Smooth muscle cell (in vitro differentiated cells): ENCODE measurements at regions not wholly inside any gene's neighbourhood (a gene's known extent, or its start where the extent isn't known, plus 50 kb on each side); places are given as distances from the start of the nearest gene placed in this dataset.
"Not testable (repeated sequence)": the region's sequence is repeated elsewhere in the genome, so short reads cannot be mapped to it uniquely, and the experiment has no call there.

Experiments
- DNase-seq: peaks from one replicate; lab custom pipeline; 2025; ENCODE audit not compliant: unreplicated experiment; lab: John Stamatoyannopoulos, UW
- H2AFZ ChIP-seq: fragments of 200-600 bp; sonication (generic); 2 replicates; pipeline ENCODE4 v1.6.0; 2016; ENCODE audit warnings: antibody characterized with exemption, low read depth, mild to moderate bottlenecking
- H3F3A ChIP-seq: fragments of 200-600 bp; sonication (generic); 2 replicates; pipeline ENCODE4 v1.6.0; 2017; ENCODE audit warnings: antibody characterized with exemption, low read depth
- H3K27ac ChIP-seq: fragments of 200-600 bp; sonication (generic); 2 replicates; pipeline ENCODE4 v1.5.1; 2016; ENCODE audit warnings: low read depth, mild to moderate bottlenecking
- H3K27me3 ChIP-seq: fragments of 200-600 bp; sonication (generic); 2 replicates; pipeline ENCODE4 v1.6.1; 2016; ENCODE audit warnings: low read depth, mild to moderate bottlenecking
- H3K36me3 ChIP-seq: fragments of 200-600 bp; sonication (generic); 2 replicates; pipeline ENCODE4 v1.5.1; 2016; ENCODE audit warnings: low read depth
- H3K4me1 ChIP-seq: fragments of 200-600 bp; sonication (generic); 2 replicates; pipeline ENCODE4 v1.5.1; 2016; ENCODE audit warnings: low read depth
- H3K4me2 ChIP-seq: fragments of 200-600 bp; sonication (generic); 2 replicates; pipeline ENCODE4 v1.6.0; 2016; ENCODE audit warnings: mild to moderate bottlenecking
- H3K4me3 ChIP-seq: fragments of 200-600 bp; sonication (generic); 2 replicates; pipeline ENCODE4 v1.5.1; 2016; ENCODE audit warnings: mild to moderate bottlenecking
- H3K79me2 ChIP-seq: fragments of 200-600 bp; sonication (generic); 2 replicates; pipeline ENCODE4 v1.6.0; 2016; ENCODE audit warnings: low read depth, mild to moderate bottlenecking
- H3K9ac ChIP-seq: fragments of 200-600 bp; sonication (generic); 2 replicates; pipeline ENCODE4 v1.6.0; 2016; ENCODE audit warnings: low read depth
- H3K9me3 ChIP-seq: fragments of 200-600 bp; sonication (generic); replicated peaks from 2 replicates; pipeline ENCODE4 v1.5.1; 2016; ENCODE audit warnings: low read depth
- H4K20me1 ChIP-seq: fragments of 200-600 bp; sonication (generic); 2 replicates; pipeline ENCODE4 v1.6.0; 2016; ENCODE audit warnings: low read depth
- CTCF ChIP-seq: fragments of 200-600 bp; sonication (generic); IDR thresholded peaks from 2 replicates; pipeline ENCODE4 v1.5.1; 2017; ENCODE audit warnings: borderline replicate concordance, mild to moderate bottlenecking, antibody characterized with exemption; ENCODE audit not compliant: insufficient read depth, poor library complexity, severe bottlenecking
- WGBS: methylation state at CpG from one replicate; pipeline ENCODE4 v1.1.7; 2016; ENCODE audit warnings: low lambda C conversion rate; 5-methylcytosine and 5-hydroxymethylcytosine counted together

GRCh38 chr2:167334146-167334742 lies 446.0 kb downstream of the XIRP2 start:
- Histone ChIP-seq H4K20me1 (no peaks in the 10 kb centered on the region), H3K4me3 (no peak overlapping the region), H3K9me3 (no peaks in the 10 kb centered on the region), H3K27me3 (no peaks in the 10 kb centered on the region), H3K36me3 (no peaks in the 10 kb centered on the region), H3K9ac (no peak overlapping the region), H3F3A (no peaks in the 10 kb centered on the region), H2AFZ (no peak overlapping the region), H3K27ac (no peak overlapping the region), H3K4me2 (no peak overlapping the region), H3K4me1 (peaks cover 17% of the 10 kb centered on the region), H3K79me2 (no peaks in the 10 kb centered on the region)
- 38% methylated on average over 1 of the region's 1 CpG for WGBS
- no peak for TF ChIP-seq CTCF
- no peak for DNase-seq

GRCh38 chr2:167333245-167333644 lies 445.0 kb downstream of the XIRP2 start:
- 79% methylated on average over 3 of the region's 3 CpGs for WGBS
- Histone ChIP-seq H3K4me3 (no peak overlapping the region), H3K27ac (no peak overlapping the region), H2AFZ (no peak overlapping the region), H3K9me3 (no peaks in the 10 kb centered on the region), H3F3A (no peaks in the 10 kb centered on the region), H3K4me1 (peaks cover 17% of the 10 kb centered on the region), H3K27me3 (no peaks in the 10 kb centered on the region), H4K20me1 (no peaks in the 10 kb centered on the region), H3K36me3 (no peaks in the 10 kb centered on the region), H3K4me2 (no peak overlapping the region), H3K9ac (no peak overlapping the region), H3K79me2 (no peaks in the 10 kb centered on the region)
- DNase-seq, result no peak
- no peak for TF ChIP-seq CTCF

GRCh38 chr2:167332358-167332757 lies 444.1 kb downstream of the XIRP2 start:
- Histone ChIP-seq H3K27ac (no peak overlapping the region), H3K36me3 (no peaks in the 10 kb centered on the region), H4K20me1 (no peaks in the 10 kb centered on the region), H2AFZ (no peak overlapping the region), H3K27me3 (no peaks in the 10 kb centered on the region), H3K9me3 (no peaks in the 10 kb centered on the region), H3K79me2 (no peaks in the 10 kb centered on the region), H3K4me2 (no peak overlapping the region), H3F3A (no peaks in the 10 kb centered on the region), H3K4me1 (peaks cover 17% of the 10 kb centered on the region), H3K4me3 (no peak overlapping the region), H3K9ac (no peak overlapping the region)
- no peak for TF ChIP-seq CTCF
- 94% methylated on average over 2 of the region's 2 CpGs for WGBS
- no peak for DNase-seq

- Histone ChIP-seq H2AFZ (peak overlapping the region; percentile 27), H4K20me1 (no peaks in the 10 kb centered on the region), H3K9me3 (no peaks in the 10 kb centered on the region), H3K36me3 (no peaks in the 10 kb centered on the region), H3K4me2 (peak overlapping the region; percentile 15), H3K79me2 (no peaks in the 10 kb centered on the region), H3K4me1 (peaks cover 17% of the 10 kb centered on the region), H3K27me3 (no peaks in the 10 kb centered on the region), H3K27ac (no peak overlapping the region), H3F3A (no peaks in the 10 kb centered on the region), H3K4me3 (no peak overlapping the region), H3K9ac (no peak overlapping the region)
- DNase-seq, result no peak
- 48% methylated on average over 5 of the region's 5 CpGs for WGBS
- no peak for TF ChIP-seq CTCF
These were observed 443.5 kb downstream of the XIRP2 start for GRCh38 chr2:167331636-167332232.

GRCh38 chr2:167328808-167329207 lies 440.5 kb downstream of the XIRP2 start:
- not testable (repeated sequence) for H3K9me3 ChIP-seq, DNase-seq, H3F3A ChIP-seq, H3K79me2 ChIP-seq, H3K27ac ChIP-seq, H3K27me3 ChIP-seq, H3K36me3 ChIP-seq, H3K4me2 ChIP-seq, H3K4me3 ChIP-seq, H4K20me1 ChIP-seq, H2AFZ ChIP-seq, H3K9ac ChIP-seq
- H3K4me1 ChIP-seq, result peaks cover 17% of the 10 kb centered on the region
- 96% methylated on average over 8 of the region's 8 CpGs for WGBS
